ENCODE measurements at regions not wholly inside any gene's neighbourhood (a gene's known extent, or its start where the extent isn't known, plus 50 kb on each side); places are given as distances from the start of the nearest gene placed in this dataset.
"Not testable (repeated sequence)": the region's sequence is repeated elsewhere in the genome, so short reads cannot be mapped to it uniquely, and the experiment has no call there.

- no peak for TF ChIP-seq CTCF (IDR thresholded peaks at IDR 0.05)
- TF ChIP-seq ZFX (IDR thresholded peaks at IDR 0.05; ENCODE audit: borderline replicate concordance), result no peak
- H3K27ac ChIP-seq, result no peak overlapping the region
Observed at GRCh38 chr2:194674043-194674442, 983.0 kb upstream of the SLC39A10 start.

- H3K27ac ChIP-seq, result no peak overlapping the region
- TF ChIP-seq ZFX (IDR thresholded peaks at IDR 0.05; ENCODE audit: borderline replicate concordance) (no peak), CTCF (IDR thresholded peaks at IDR 0.05) (no peak)
Observed at GRCh38 chr2:194672994-194673393, 984.0 kb upstream of the SLC39A10 start.

- no peak overlapping the region for H3K27ac ChIP-seq
- no peak for TF ChIP-seq CTCF (IDR thresholded peaks at IDR 0.05)
Observed at GRCh38 chr2:194661431-194661830, 995.6 kb upstream of the SLC39A10 start.

- not testable (repeated sequence) for H3K27ac ChIP-seq
Observed at GRCh38 chr2:194639057-194639456, 1018.0 kb upstream of the SLC39A10 start.

GRCh38 chr2:194621945-194622344, 1035.1 kb upstream of the SLC39A10 start:
- no peak overlapping the region for H3K27ac ChIP-seq
- TF ChIP-seq ZFX (IDR thresholded peaks at IDR 0.05; ENCODE audit: borderline replicate concordance), result no peak
- no peak for TF ChIP-seq CTCF (IDR thresholded peaks at IDR 0.05)

- no peak for TF ChIP-seq CTCF (IDR thresholded peaks at IDR 0.05)
- TF ChIP-seq ZFX (IDR thresholded peaks at IDR 0.05; ENCODE audit: borderline replicate concordance), result no peak
- H3K27ac ChIP-seq, result no peak overlapping the region
Observed at GRCh38 chr2:194619366-194619765, 1037.7 kb upstream of the SLC39A10 start.

GRCh38 chr2:194618432-194618831, 1038.6 kb upstream of the SLC39A10 start:
- peak overlapping the region; percentile 26; the same call in 1 of the 2 replicates for H3K27ac ChIP-seq
- no peak for TF ChIP-seq CTCF (IDR thresholded peaks at IDR 0.05)
- no peak for TF ChIP-seq ZFX (IDR thresholded peaks at IDR 0.05; ENCODE audit: borderline replicate concordance)

GRCh38 chr2:194616334-194616733, 1040.7 kb upstream of the SLC39A10 start:
- H3K27ac ChIP-seq, result no peak overlapping the region
- TF ChIP-seq ZFX (IDR thresholded peaks at IDR 0.05; ENCODE audit: borderline replicate concordance), result no peak
- TF ChIP-seq CTCF (IDR thresholded peaks at IDR 0.05), result no peak

All from 22Rv1 (cell line).